D341Med (cell line): ENCODE measurements at regions not wholly inside any gene's neighbourhood (a gene's known extent, or its start where the extent isn't known, plus 50 kb on each side); places are given as distances from the start of the nearest gene placed in this dataset.
"Not testable (repeated sequence)": the region's sequence is repeated elsewhere in the genome, so short reads cannot be mapped to it uniquely, and the experiment has no call there.

Experiments used
- DNase-seq: peaks from one replicate; pipeline ENCODE4 v3.0.0; 2012; ENCODE audit warnings: low spot score

GRCh38 chr2:9708683-9709538 lies 78.1 kb upstream of the YWHAQ start:
- no peak for DNase-seq

- DNase-seq: no peak
Observed at GRCh38 chr2:9709539-9710285, 78.9 kb upstream of the YWHAQ start.

GRCh38 chr2:9710311-9710710 lies 79.5 kb upstream of the YWHAQ start:
- DNase-seq: no peak

- no peak for DNase-seq
Observed at GRCh38 chr2:9712263-9712662, 81.5 kb upstream of the YWHAQ start.

GRCh38 chr2:9714630-9715214 lies 83.9 kb upstream of the YWHAQ start:
- no peak for DNase-seq

- no peak for DNase-seq
Observed at GRCh38 chr2:9715238-9715637, 84.4 kb upstream of the YWHAQ start.

- no peak for DNase-seq
Observed at GRCh38 chr2:9717886-9718451, 87.2 kb upstream of the YWHAQ start.

- no peak for DNase-seq
Observed at GRCh38 chr2:9720352-9721093, 89.7 kb upstream of the YWHAQ start.

- DNase-seq: no peak
Observed at GRCh38 chr2:9721344-9721743, 90.5 kb upstream of the YWHAQ start.

- DNase-seq: no peak
Observed at GRCh38 chr2:9722451-9722850, 91.7 kb upstream of the YWHAQ start.

GRCh38 chr2:9724565-9724964 lies 93.8 kb upstream of the YWHAQ start:
- DNase-seq: no peak

- DNase-seq: no peak
Observed at GRCh38 chr2:9725106-9725505, 94.3 kb upstream of the YWHAQ start.

- not testable (repeated sequence) for DNase-seq
Observed at GRCh38 chr2:9726016-9726415, 95.2 kb upstream of the YWHAQ start.

- DNase-seq: not testable (repeated sequence)
Observed at GRCh38 chr2:9730523-9730922, 99.7 kb upstream of the YWHAQ start.

- no peak for DNase-seq
Observed at GRCh38 chr2:9732824-9733223, 102.0 kb upstream of the YWHAQ start.

GRCh38 chr2:9734308-9734707 lies 103.5 kb upstream of the YWHAQ start:
- no peak for DNase-seq

GRCh38 chr2:9735335-9735734 lies 104.5 kb upstream of the YWHAQ start:
- no peak for DNase-seq

GRCh38 chr2:9736021-9736420 lies 105.2 kb upstream of the YWHAQ start:
- DNase-seq: no peak

- DNase-seq: peak; percentile 81
Observed at GRCh38 chr2:9737053-9737875, 106.0 kb upstream of the TAF1B start.

GRCh38 chr2:9738062-9738461 lies 105.2 kb upstream of the TAF1B start:
- no peak for DNase-seq
